MM.1S (cell line): ENCODE measurements at regions not wholly inside any gene's neighbourhood (a gene's known extent, or its start where the extent isn't known, plus 50 kb on each side); places are given as distances from the start of the nearest gene placed in this dataset.

Experiments
- EZH2 ChIP-seq: fragments of 300-600 bp; sonication (generic); optimal IDR thresholded peaks from 2 replicates; pipeline ENCODE3; 2017; ENCODE audit warnings: low read depth, mild to moderate bottlenecking, antibody characterized with exemption, low read length, mixed read lengths
- TF ChIP-seq, protein P1 (sequence below): fragments of 300-600 bp; sonication (generic); IDR thresholded peaks from 2 replicates; pipeline ENCODE4 v1.5.1; 2016; ENCODE audit warnings: antibody characterized with exemption, low read length, mixed read lengths

DNA sequence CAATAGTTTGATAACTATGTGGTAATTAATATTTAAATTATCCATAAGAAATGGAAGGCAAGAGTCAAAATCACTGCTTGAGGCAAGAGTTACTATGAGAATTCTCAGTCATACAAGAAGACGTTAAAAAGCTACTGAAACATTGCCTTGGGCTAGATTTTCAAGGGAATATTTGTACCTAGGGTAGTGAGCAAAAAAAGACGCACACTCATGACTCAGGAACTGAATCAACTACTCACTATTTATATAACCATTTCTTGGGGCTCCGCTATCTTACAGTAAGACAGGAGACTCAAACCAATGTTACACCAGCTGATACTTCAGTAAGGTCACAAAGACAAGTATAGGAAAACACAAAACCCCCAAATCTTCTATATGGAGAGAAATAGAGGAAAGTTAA is 151.5 kb upstream of the RNPC3 start:
- TF ChIP-seq EZH2, result no peak
- TF ChIP-seq, protein P1, sequence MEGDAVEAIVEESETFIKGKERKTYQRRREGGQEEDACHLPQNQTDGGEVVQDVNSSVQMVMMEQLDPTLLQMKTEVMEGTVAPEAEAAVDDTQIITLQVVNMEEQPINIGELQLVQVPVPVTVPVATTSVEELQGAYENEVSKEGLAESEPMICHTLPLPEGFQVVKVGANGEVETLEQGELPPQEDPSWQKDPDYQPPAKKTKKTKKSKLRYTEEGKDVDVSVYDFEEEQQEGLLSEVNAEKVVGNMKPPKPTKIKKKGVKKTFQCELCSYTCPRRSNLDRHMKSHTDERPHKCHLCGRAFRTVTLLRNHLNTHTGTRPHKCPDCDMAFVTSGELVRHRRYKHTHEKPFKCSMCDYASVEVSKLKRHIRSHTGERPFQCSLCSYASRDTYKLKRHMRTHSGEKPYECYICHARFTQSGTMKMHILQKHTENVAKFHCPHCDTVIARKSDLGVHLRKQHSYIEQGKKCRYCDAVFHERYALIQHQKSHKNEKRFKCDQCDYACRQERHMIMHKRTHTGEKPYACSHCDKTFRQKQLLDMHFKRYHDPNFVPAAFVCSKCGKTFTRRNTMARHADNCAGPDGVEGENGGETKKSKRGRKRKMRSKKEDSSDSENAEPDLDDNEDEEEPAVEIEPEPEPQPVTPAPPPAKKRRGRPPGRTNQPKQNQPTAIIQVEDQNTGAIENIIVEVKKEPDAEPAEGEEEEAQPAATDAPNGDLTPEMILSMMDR, result no peak
